AG04450 (cell line): ENCODE measurements at regions not wholly inside any gene's neighbourhood (a gene's known extent, or its start where the extent isn't known, plus 50 kb on each side); places are given as distances from the start of the nearest gene placed in this dataset.

ENCODE experiments used
- CTCF ChIA-PET: fragments of 300-600, 350-600 bp; formaldehyde crosslinking; extraction: SDS; loops from one replicate; lab custom pipeline; 2022; ENCODE audit warnings: antibody characterized with exemption, inconsistent platforms; lab: Charles Lee
- POLR2A ChIA-PET: fragments of 350-600 bp; formaldehyde crosslinking; extraction: SDS; loops from one replicate; lab custom pipeline; 2021; ENCODE audit warnings: antibody characterized with exemption, inconsistent platforms; lab: Yijun Ruan, JAX
- DNase-seq: peaks from one replicate; pipeline ENCODE4 v3.0.0-alpha.2; 2011; ENCODE audit warnings: low read depth, low spot score
- H3K27ac ChIP-seq: one replicate; pipeline ENCODE4 v1.5.1; 2012; ENCODE audit warnings: low read depth, low read length, control low read depth
- H3K27me3 ChIP-seq: one replicate; pipeline ENCODE4 v1.6.0; 2012; ENCODE audit warnings: low read length; ENCODE audit not compliant: control insufficient read depth, insufficient read depth
- H3K4me3 ChIP-seq: 2 replicates; pipeline ENCODE4 v1.5.1; 2011; ENCODE audit warnings: mild to moderate bottlenecking, low read depth, low read length, control low read depth
- H3K9me3 ChIP-seq: 2 replicates; pipeline ENCODE4 v1.5.1; 2012; ENCODE audit warnings: low read length; ENCODE audit not compliant: control insufficient read depth, insufficient read depth
- TF ChIP-seq, protein P1 (sequence below): IDR thresholded peaks from 2 replicates; pipeline ENCODE4 v1.5.1; 2011; ENCODE audit warnings: low read depth, low read length, control low read depth, inconsistent platforms

DNA sequence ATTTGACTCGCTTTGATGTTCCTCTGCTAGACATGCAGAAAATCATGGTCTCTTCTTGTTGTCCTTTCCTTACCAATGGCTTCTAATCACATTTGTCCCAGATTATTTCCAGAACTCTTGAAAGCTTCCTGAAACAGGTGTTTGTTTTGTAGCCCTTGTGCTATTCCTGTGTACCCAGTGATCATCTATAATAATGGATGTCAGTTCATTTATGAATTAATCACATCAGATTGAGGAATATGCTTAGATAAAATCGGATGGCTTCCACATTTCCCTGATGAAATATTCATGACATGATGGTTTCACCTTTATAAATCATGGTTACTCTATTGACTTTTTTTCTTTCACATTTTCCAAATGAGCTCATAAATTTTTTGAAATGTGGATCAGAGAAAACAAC, 359.0 kb upstream of the DMAC1 start:
- DNase-seq, result no peak
- Histone ChIP-seq H3K27ac (no peak overlapping the region), H3K9me3 (peaks cover 4% of the 10 kb centered on the region), H3K4me3 (no peak overlapping the region), H3K27me3 (no peaks in the 10 kb centered on the region)
- ChIA-PET CTCF (no interaction called here), POLR2A (no interaction called here)
- TF ChIP-seq, protein P1, sequence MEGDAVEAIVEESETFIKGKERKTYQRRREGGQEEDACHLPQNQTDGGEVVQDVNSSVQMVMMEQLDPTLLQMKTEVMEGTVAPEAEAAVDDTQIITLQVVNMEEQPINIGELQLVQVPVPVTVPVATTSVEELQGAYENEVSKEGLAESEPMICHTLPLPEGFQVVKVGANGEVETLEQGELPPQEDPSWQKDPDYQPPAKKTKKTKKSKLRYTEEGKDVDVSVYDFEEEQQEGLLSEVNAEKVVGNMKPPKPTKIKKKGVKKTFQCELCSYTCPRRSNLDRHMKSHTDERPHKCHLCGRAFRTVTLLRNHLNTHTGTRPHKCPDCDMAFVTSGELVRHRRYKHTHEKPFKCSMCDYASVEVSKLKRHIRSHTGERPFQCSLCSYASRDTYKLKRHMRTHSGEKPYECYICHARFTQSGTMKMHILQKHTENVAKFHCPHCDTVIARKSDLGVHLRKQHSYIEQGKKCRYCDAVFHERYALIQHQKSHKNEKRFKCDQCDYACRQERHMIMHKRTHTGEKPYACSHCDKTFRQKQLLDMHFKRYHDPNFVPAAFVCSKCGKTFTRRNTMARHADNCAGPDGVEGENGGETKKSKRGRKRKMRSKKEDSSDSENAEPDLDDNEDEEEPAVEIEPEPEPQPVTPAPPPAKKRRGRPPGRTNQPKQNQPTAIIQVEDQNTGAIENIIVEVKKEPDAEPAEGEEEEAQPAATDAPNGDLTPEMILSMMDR, result no peak

DNA sequence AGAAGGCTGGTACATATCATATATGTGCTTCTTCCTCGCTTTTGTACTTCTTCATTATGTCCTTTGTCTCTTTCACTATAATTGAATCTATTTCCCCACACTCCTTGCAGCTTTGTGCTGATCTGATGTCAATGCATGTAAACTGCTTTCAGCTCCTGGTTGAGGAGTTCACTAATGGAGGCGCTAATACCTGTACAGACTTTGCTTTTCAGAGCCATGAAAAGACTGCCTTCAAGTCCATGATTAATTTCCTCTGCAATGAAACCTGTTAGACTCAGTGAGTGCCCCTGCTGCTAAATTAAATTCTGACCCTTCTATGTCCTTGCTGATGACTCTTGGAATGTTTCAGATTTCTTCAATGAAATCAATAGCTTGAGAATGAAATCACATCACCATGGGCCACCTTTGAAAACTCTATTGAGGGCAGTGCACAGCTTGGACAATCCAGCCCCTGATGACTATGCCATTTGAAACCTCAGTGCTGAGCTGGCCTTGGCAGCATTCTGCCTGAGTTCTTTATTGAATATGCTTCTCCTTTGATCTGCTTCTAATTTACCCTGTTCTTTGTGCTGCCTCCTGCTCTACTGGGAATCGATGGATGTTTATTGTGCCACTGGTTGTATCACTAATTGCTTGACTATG, 358.2 kb upstream of the DMAC1 start:
- H3K9me3 ChIP-seq, result peaks cover 4% of the 10 kb centered on the region
- no peaks in the 10 kb centered on the region for H3K27me3 ChIP-seq
- DNase-seq, result no peak
- POLR2A ChIA-PET, result no interaction called here
- CTCF ChIA-PET, result no interaction called here
- H3K4me3 ChIP-seq, result no peak overlapping the region
- TF ChIP-seq, protein P1, result no peak
- H3K27ac ChIP-seq, result no peak overlapping the region

- no peaks in the 10 kb centered on the region for H3K27me3 ChIP-seq
- ChIA-PET CTCF (no interaction called here), POLR2A (no interaction called here)
- TF ChIP-seq, protein P1, result no peak
- no peak overlapping the region for H3K4me3 ChIP-seq
- peaks cover 4% of the 10 kb centered on the region for H3K9me3 ChIP-seq
- DNase-seq, result no peak
- H3K27ac ChIP-seq, result no peak overlapping the region
Measured at GRCh38 chr9:8156346-8156745, 356.8 kb upstream of the DMAC1 start.

GRCh38 chr9:8155706-8156105, 356.1 kb upstream of the DMAC1 start:
- H3K9me3 ChIP-seq, result peaks cover 4% of the 10 kb centered on the region
- TF ChIP-seq, protein P1, result no peak
- DNase-seq, result no peak
- H3K4me3 ChIP-seq, result no peak overlapping the region
- H3K27me3 ChIP-seq, result no peaks in the 10 kb centered on the region
- H3K27ac ChIP-seq, result no peak overlapping the region
- ChIA-PET CTCF (no interaction called here), POLR2A (no interaction called here)

- no peak for DNase-seq
- TF ChIP-seq, protein P1, result no peak
- ChIA-PET POLR2A (no interaction called here), CTCF (no interaction called here)
- H3K9me3 ChIP-seq, result peaks cover 10% of the 10 kb centered on the region
- no peaks in the 10 kb centered on the region for H3K27me3 ChIP-seq
- no peak overlapping the region for H3K4me3 ChIP-seq
- no peak overlapping the region for H3K27ac ChIP-seq
Measured at GRCh38 chr9:8143677-8144076, 344.1 kb upstream of the DMAC1 start.
